Dermis microvascular lymphatic vessel endothelial cell (primary cell): ENCODE measurements at regions not wholly inside any gene's neighbourhood (a gene's known extent, or its start where the extent isn't known, plus 50 kb on each side); places are given as distances from the start of the nearest gene placed in this dataset.
A peak's percentile ranks its signal among the peaks of the same experiment; 100 is the strongest.
"Not testable (repeated sequence)": the region's sequence is repeated elsewhere in the genome, so short reads cannot be mapped to it uniquely, and the experiment has no call there.

Experiments used
- DNase-seq, 2 donors: peaks; one replicate each; pipeline versions ENCODE4 v3.0.0 to v3.0.0-alpha.2; 2010; ENCODE audit warnings: low read depth in 2 of 2

DNA sequence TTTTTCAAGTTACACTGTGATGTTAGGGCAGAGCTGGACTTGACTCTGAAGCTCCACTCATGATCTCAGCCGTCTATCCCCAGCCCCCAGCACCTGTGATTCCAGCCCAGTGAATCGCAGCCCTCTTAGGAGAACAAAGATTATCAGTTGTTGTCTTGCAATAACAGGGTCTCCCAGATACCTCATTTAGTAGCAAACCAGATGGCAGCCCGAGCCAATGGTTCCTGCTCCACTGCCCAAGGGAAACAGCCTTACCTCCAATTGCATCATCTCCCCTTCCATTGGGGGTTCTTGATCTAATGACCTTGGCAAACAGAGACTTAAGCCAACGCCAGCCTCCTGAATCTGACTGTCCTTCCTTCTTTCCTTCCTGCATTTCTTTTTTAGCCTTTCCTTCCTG lies 371.2 kb downstream of the BCL11B start:
- no peak for DNase-seq

DNA sequence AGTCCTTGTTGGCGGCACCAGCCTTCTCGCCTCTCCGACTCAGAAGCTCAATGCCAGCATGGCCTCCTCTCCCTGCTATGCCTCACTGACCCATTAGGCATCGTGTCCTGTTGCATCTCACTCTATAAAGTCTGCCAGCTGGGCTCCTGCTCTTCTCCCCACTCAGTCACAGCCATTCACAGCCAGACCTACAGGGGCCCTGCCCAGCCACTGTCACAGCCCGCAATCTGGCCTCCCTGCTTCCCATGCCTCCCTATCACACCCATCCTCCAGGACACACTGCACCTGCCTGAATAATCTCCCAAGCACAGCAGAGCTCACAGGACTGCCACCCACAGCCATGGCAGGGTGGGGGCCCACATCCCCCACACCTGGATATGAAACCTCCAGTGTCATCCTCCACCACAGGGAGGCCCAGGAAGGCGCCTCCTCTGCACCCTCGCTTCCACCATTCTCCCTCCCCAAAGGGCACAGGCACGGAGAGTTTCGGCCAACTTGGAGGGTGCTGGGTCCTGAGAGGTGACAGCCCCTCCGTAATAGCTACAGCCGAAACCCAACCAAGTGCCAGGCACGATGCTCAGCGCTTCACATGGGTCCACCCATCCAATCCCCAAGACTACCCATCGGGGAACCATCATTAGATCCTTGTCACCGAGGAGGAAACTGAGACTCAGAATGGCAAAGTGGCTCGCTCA lies 370.3 kb downstream of the BCL11B start:
- no peak for DNase-seq

DNA sequence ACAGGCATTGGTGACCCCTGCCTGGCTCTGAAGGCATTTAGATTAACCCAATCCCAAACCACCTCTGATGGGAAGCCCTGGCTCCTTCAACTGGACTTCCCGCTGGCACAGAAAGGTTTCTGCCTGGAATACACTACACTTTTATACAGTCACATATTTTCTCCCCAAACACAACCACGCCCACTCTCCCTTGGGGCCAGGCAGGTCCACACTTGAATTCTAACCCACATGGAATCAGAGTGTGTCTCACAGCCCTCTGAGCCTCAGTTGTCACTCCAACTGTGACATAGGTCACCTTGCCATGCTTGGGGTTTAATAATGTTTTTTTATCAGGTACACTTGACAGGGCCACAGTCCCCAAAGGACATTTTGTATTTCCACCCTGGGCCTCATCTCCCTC lies 368.6 kb downstream of the BCL11B start:
- no peak for DNase-seq

DNA sequence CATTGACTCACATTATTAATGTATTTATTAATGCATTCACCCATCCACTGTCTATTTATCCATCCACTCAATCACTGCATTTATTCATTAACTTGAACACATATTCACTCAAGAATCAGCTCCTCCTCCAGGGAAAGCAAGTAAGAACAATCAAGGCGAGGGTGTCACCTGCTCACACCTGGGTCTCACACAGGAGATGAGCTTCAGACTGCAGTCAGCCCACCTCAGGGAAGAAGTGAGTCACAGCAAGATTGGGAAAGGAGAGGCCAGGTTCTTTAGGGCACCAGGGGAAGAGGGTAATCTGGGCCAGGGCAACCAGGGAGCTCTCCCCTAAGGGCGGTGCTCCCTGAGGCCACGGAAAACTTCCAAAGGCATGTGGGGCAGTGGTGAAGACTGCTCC lies 367.3 kb downstream of the BCL11B start:
- DNase-seq, result no peak

DNA sequence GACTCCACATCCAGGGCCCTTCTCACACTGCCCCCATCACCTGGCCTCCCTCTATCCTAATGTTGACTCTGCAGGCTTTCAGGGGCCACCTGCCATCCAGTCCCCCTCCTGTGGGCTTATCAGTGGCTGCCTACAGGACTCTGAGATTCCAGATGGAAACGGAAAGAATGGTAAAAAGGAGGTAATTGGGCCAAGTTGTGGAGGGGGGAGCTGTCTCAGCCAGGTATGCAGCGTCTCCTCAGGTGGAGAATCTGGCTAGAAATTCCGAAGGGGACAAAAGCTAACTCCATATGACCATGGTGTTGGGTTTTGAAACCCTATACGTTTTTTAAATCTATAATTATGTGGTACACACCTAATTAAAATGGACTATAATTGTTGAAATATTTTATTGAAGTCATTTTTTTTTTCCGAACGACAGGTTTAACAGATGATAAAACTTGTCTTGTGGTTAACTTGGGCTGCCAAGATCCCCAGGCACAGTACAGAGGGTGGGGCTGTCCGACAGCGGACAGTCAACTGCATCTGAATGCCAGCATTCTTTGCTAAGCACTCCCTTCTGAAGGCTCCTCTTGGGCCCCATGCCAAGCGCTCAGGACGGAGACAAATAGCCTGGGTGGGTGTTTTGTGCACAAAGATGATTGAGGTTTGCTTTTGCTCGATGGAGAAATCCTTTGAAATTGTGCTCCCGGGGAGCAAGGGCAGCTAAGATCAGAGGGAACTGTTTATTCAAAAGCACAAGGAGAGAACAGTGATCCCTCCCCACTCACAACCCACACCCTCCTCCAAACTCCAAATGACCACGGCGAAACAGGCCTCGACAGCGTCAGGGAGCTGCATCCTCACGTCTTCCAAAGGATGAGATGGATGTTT lies 365.6 kb downstream of the BCL11B start:
- DNase-seq, result no peak

DNA sequence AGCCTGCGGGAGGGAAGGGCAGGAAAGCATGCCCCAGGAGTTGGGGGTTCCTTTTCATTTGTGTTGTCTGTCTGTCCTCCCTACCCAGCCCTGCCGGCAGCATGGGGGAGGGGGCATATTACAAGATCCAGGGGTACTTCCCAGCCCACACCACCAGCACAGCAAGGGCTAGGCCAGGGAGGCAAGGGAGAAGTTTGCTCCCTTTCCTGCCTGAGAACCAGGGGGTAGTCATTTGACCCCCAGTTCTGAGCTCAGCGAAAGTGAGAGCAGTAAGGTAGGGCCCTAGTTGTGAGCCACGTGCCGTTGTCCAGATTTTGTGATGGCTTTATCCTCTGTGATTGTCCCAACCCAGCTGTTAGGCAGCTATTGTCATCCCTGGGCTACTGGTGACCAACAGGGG lies 364.7 kb downstream of the BCL11B start:
- DNase-seq, result no peak

DNA sequence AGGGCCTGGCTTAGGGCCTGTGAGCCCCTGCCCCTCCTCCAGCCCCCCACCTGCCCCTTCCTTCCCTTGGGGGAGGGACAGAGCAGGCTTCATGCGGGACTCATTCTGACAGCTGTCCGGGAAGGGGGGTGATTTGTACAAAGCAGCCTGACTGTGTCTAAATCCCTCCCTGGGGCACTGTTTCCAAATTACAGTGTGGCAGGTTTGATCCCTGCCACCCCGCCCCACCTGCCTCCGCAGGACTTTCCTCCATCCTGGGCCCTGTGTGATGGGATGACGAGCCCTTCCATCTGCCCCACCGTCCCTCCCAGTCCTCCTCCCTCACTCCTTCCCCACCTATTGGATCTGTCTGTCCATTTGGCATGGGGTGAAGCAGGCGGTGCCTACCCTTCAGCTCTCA lies 363.9 kb downstream of the BCL11B start:
- DNase-seq, result no peak

DNA sequence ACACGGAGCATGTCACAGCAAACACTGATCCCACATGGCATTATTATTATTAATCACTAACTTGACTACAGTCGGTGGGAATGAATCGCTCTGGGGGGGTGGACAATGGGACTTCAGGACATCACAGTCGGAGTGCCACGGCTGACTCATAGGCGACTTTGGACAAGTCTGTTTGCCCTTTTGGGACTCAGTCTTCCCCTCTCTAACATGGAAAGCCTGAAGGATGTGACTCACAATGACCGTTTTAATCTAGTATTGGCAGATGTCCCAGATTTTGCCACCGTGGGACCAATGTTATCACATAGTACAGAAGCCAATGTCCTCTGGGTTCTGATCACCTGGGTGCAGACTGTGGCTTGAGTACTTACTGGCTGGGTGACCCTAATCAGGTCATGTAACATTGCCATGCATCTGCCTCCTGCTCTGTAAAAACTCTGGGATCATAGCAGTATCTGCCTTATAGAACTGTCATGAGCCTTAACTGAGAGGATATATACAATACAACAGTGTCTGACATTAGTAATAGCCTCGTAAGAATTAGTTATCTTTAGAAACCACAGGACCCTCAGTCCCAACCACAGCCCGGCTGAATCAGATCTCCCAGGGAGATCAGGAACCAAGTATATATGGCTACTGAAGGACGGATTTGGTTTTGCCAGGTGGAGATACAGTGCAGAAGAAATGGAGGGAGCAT lies 362.6 kb downstream of the BCL11B start:
- DNase-seq, result peak; percentile 12 to 21

DNA sequence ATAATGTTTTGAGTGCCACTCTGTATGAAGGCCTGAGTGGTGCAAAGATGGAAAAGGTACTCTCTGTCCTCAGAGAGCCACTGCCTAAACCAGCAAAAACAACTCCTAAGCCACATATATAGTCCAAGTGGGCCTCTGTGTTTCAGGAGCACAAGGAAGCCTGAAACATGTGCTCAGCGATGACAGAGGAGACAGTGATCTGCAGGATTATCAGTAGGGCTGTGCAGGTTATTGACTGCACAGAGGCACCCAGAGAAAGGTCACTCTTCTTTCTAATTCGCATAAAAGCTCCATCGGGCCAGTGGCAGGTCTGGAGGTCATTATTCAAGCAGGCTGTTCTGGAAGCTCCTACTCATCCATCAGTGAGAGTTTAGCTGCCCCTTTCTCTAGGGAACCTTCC lies 361.9 kb downstream of the BCL11B start:
- DNase-seq, result no peak

DNA sequence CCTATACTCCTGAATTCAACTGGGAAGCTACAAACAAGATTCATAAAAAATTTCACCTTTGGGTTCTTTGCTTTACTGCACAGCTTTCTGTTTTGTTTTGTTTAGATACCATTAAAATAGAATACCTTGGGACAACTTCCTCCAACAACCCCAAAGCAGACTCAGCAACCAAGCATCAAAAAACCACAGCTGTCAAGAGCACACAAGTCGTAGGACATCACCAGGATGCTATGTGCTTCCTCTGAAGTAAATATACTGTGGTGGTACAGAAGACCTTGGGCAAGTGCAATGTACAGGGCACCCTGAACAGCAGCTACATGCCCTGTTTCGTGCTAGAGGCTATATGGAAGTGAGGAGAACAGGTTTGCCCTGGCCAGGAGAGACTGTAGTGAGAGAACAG lies 359.3 kb downstream of the BCL11B start:
- DNase-seq, result no peak

DNA sequence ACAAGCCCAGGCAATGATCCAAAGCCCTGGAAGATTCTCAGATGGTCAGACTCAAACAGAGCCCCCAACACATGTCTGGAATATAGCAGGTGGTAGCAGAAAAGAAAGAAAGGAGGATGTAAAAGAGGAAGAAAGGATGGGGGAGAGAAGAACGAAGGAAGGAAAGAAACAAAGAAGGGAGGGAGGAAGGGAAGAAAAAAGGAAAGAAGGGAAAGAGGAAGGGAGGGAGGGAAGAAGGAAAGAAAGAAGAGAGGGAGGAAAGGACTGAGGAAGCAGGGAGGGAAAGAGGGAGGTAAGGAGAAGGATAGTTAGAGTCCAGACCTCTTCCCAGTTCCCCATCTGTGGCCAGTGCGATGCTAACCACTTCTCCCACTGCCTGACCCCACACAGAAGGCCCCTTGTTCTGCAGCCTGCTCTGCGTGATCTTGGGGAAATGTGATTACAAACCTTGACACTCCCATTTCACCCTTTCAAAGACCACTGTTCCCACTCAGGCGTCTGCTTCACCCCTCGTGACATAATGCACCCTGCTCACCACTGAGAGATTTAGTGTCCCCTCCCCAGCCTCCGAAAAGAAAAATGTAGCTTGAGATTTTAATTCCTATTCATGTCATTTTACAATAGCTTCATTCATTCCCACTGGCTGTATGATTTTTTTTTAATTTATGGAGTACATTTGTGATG lies 357.9 kb downstream of the BCL11B start:
- no peak for DNase-seq

DNA sequence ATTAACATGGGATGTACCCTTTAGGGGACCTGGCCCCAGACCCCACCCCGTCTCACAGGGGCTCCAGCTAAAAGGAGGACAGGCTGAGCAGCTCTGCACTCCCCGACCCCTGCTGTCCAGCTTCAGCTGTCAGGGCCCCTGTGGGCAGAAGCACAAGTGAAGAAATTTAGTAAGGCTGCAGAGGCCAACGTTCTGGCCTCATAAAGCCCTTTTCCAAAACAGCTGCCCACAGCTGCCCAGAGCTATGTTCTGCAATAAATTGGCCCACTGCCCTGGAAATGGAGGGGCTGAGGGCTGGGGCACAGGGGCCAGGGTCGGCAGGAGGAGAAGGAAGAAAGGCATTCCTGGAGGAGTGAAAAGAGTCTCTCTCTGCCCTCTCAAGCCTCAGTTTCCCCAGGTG lies 357.1 kb downstream of the BCL11B start:
- no peak for DNase-seq

DNA sequence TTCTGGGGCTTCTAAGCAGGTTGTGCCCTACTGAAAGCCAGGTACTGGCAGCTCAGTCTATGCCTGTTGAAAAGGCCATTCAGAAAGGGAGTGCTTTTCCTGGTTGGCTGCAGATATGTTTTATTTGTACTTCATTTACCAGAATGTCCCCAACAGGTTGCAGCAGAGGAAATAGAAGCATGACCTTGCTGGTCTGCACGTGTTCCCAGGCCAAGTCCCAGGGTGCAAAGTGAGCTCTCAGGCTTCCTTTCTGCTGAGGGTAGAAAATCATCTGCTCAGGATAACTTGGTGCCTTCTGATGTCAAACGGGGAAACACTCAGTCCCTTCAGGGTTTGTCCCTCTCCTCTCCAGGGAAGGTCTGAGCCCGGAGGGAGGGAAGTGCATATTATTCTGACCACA lies 356.4 kb downstream of the BCL11B start:
- no peak for DNase-seq

DNA sequence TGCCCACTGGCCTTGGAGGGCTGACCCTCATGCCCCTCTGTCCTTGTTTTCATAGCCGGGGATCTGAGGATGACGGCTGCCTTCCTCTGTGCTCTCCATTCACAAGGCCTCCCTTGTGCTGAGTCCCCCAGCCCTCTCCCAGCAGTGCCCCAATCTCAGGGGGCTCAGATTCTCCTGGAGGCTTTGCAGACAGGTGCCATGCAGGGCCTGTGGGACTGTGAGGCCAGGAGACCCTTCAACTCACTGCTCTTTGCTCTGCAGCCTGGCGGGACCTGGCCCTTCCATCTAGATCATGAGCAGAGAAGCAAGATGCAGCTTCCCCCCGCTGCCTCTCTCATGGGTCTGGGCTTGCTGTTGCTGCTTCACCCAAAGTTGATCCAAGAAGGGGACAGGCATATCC lies 356.0 kb downstream of the BCL11B start:
- DNase-seq, result no peak

DNA sequence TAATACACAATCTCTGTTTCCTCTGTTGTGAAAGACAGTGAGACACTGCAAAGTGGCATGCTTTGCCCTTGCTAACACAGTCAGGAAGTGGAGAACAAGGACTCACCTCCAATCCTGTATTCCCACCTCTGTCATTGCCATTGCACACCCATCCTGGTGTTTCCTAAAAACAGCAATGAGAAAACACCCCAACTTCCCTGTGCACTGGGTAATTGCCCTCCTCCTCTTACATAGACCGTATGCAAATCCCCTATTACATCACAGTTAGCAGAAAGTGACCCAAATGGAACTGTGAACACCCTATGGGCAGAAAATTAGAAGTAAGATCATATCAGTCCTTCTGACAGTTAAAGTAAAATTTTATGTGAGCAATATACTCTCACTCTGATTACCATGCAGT lies 355.5 kb downstream of the BCL11B start:
- no peak for DNase-seq

DNA sequence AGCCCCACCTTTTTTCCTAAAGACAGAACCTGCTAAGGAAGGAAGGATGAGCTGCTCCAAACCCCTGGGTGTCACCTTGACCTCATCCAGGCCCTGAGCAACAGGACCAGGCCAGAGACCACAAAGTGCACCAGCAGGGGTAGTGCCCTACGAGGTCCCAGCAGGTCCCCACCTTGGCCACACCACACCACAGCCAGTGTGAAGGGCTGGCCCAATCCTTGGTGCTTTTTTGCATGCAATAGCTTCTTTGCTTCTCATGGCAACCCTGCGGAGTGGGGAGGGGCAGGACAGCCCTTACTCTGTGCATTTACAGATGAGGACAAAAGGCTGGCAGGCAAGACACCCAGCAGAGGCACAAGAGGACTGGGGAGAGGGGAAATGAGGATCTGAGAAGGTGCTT lies 352.6 kb downstream of the BCL11B start:
- no peak for DNase-seq

DNA sequence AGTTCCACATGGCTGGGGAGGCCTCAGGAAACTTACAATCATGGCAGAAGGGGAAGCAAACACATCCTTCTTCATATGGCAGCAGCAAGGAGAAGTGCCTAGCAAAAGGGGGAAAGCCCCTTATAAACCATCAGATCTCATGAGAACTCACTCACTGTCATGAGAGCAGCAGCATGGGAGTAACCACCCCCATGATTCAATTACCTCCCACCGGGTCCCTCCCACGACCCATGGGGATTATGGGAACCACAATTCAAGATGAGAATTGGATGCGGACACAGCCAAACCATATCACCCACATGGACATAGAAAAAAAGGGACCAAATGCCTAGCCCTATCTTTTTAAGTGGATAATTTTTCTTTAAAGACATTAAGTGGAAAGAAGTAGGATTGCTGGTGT lies 350.7 kb downstream of the BCL11B start:
- not testable (repeated sequence) for DNase-seq

DNA sequence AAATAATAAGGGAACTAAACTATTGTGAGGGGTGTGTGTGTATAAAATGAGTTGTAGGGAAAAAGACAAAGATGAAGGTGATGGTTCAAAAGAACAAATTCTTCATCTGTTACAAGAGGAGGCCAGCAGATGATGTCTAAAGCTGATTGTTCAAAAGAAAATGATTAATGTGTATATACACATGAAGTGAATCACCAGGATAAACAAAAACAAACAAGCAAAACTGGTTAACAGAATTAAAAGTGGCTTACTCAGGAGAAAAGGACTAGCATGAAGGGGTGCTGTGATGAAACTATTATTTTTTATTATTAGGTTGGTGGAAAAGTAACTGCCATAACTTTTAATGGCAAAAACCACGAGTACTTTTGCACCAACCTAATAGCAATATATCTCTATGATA lies 348.4 kb downstream of the BCL11B start:
- no peak for DNase-seq

DNA sequence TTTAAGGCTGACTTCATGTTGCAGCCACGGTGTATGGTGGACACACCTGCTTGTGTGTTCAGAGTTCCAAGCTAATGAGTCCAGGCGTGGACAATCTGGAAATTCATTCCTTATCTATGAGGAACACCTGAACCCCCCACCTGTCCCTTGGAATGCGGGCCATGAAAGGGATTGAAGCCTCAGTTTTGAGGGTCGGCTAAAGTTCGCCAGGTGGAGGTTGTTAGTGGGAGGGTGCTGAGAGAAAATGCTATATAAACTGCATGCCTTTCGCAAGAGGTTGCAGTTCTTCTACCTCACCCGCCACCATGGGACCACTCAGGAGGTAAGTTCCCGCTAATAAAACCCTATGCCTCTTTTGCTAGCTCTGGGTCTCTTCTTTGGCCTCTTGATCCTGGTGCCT lies 348.0 kb downstream of the BCL11B start:
- DNase-seq, result no peak

DNA sequence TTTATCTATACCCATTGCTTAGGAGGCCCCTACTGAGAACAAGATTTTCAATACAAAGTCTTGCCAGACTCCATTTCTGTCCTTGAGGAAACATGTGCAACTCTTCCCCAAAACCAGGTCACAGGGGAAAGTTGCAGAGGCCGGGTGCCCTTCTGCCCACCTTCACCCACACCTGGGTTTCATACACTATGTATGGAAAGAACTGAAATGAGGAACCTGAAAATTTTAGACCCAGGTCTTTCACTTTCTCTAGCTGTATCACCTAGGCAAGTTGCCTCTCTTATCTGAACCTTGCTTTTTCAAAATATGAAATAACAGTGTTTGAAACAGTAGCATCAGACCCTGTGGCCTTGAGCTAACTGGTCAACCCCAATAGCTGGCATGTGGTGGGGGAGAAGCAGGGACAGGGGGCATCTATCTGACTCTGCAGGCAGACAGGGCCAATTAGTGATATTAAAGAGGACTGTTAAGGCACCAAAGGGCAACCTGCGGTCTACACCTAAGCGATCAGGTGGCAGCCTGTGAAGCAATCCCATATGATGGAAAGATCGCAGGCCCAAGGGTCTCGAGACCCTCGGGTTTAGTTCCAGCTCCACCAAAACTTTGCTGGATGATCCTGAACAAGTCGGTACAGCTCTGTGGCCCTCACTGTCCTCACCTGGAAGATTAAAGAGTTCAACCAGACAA lies 346.5 kb downstream of the BCL11B start:
- no peak for DNase-seq

DNA sequence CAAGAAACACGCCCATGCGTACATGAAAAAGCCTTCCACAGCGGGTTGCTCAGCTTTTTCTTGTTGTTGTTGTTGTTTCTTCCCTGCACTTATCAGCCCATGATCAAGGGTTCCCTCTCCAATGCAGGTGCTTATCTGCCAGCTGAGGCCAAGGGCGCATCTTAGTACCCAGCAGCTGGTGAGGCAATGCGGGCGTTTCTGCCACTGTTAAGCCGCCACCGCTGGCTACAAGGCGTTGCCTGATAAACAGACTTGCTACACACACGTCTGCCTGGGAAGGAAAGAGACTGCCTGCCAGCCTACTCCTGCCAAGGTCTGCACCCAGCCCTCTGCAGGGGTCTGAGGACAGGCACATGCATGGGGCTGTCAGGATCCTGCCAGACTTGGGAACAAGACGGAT lies 345.9 kb downstream of the BCL11B start:
- DNase-seq, result no peak
